CD4-positive, alpha-beta T cell treated with Interleukin-2 at 100 ng/mL for 4 hours (primary cell): ENCODE measurements at regions not wholly inside any gene's neighbourhood (a gene's known extent, or its start where the extent isn't known, plus 50 kb on each side); places are given as distances from the start of the nearest gene placed in this dataset.
"Not testable (repeated sequence)": the region's sequence is repeated elsewhere in the genome, so short reads cannot be mapped to it uniquely, and the experiment has no call there.

Experiments
- DNase-seq: peaks from one replicate; pipeline ENCODE4 v3.0.0-alpha.2; 2020; ENCODE audit warnings: low spot score

GRCh38 chr13:83730674-83731073, 151.6 kb downstream of the SLITRK1 start:
- DNase-seq = no peak

- DNase-seq = no peak
Observed at GRCh38 chr13:83722443-83722842, 159.8 kb downstream of the SLITRK1 start.

GRCh38 chr13:83716121-83716520, 166.2 kb downstream of the SLITRK1 start:
- DNase-seq = no peak

DNA sequence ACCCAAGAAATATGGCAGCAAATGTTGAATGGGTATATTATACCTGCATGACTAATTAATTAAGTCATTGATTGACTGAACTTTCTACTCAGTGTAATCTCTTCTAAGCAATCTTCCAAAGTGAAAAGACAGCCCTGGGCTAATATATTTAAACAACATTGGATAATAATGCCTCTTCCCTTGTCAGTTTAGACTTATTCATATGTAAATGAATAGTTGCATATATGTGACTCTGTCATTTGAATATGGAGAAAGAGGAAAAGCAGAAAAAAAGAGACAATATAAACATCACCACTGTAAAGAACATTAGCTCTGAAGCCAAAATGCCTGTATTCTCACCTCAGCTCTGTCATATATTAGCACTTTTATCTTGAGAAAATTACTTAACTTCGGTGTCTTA, 168.0 kb downstream of the SLITRK1 start:
- DNase-seq = no peak

DNA sequence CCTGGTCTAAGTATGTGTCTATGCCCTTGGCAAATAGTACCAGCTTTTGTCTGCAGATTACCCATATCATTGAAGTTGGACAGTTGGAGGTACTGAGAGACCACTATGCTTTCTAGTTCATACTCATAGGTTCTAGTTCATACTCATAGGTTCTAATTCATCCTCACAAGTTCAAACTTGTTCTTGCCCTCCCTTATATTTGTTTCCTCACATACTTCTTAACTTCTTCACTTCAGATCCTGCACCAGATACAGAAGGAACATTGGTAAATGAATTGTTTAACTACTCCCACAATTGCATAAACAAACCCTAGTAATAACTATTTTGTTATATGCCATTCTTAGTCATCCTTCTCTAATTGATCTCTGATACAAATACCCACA, 172.2 kb downstream of the SLITRK1 start:
- DNase-seq = no peak

DNA sequence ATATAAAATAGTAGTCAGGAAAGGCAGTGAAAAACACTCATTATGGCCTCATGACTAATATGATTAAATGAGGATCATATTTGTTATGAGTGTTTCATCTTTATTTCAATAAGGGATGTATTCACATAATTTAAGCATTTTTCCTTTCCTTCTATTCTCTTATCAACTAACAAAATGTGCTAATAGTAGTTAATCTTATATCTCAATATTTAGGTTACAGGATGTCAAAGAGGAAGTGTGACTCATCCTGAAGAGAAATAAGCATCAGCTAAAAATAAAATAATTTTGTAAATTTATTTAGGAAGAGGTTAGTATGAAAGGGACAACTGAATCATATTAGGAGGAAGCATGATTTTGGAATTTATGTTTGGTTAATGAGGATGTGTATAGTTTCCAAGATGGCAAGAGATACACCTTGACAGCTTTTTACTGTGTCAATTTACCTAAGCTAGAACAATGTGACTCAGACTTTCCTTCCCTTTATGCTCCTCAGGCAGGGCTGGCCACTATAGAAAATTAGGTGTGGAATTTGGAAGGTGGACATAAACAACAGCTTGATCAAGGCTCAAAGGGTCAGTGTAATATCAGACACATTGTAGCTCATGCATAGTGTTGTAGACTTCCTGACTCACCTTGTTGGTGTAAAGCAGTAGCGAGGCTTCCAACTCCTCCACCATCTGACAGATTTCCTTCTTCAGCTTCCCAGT, 172.7 kb downstream of the SLITRK1 start:
- DNase-seq = no peak

DNA sequence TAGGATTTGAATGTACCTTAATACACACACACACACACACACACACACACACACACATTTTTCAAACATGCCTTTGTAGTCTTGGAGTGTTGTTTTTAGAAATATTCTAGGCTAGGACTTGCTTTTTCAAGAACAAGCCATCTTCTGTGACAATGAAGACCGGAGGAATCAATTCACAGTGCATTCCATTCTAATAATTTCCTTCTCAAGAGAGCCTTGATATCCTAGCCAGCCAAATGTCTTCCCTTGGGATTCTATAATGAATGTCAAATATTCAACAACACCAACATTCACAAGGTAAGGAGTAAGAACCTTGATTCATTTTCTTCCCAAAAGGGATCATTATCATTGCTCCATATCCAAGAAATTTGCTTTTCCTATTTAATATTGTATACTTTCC, 180.3 kb downstream of the SLITRK1 start:
- no peak for DNase-seq

DNA sequence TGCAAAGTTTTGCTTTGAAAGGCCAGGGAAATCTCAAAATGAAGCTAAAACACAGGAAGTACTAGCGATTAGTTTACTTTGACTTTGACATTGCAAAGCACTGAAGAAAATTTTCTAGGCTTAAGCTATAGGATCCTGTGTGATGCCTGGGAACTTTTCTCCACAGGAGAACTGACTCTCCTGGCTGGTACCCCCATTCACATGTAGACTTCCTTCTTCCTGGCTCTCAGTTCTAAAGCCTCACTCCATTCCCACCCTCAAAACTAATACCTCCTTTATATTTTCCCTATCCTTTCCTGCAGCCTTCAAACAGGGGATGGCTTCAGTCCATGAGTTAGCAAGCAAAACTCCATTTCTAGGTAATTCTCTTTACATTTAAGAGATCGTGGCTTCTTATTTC, 189.5 kb downstream of the SLITRK1 start:
- no peak for DNase-seq

DNA sequence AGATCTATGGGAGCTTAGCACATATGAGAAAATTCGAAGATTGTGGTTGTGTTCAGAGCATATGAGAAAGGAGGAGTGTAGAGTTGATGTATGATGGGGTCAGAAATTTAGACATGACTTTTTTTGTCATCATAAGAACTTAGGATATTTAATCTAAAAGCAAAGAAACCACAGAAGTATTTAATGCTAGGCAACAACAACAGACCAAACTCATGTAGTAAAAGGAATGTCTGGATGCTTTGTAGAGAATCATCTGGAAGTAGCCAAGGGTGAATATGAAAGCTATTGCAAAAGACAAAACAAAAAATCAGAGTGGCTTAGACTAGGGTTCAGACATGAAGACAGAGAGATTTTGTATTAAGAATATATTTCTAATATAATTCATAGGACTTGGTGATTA, 190.3 kb downstream of the SLITRK1 start:
- DNase-seq = no peak

- no peak for DNase-seq
Observed at GRCh38 chr13:83681547-83681946, 200.7 kb downstream of the SLITRK1 start.

GRCh38 chr13:83677985-83678384, 204.3 kb downstream of the SLITRK1 start:
- DNase-seq = no peak

DNA sequence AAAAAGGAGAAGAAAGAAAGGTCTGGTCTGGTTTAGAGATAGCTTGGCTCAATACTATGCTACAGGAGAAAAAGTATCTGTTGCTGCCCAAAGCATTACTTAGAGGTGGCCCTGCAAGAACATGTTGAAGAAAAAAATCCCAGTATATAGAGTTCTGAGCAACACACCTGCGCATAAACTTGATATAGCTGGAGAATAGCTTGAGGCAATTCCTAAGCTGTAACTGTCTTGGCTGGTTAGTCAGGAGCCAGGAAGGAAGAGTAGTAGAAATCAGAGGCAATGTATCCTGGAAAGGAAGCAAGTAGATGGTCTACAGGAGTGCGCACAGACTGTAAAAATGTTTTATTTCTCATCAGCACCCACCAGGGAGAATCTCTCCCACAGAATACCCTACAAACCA, 209.7 kb downstream of the SLITRK1 start:
- DNase-seq = no peak

- DNase-seq = no peak
Observed at GRCh38 chr13:83667606-83668005, 214.7 kb downstream of the SLITRK1 start.

DNA sequence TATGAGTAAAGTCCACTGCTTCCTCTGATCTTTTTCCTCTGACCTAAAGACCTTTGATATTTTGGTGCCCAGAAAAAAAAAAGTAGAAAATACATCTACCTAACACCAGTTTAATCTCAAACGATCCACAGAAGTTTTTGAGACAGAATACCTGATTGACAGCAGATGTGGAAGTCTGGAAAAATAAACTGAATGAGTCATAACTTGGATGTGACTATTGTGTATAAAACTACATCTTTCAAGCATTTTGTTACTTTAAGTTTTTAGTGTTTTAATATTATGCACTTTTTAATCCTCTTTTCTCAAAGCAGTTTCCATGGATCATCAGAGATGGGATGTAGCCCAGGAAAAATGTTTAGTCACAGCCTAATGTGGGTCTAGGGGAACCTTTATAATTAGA, 216.1 kb downstream of the SLITRK1 start:
- DNase-seq = no peak

- DNase-seq = no peak
Observed at GRCh38 chr13:83657281-83657680, 225.0 kb downstream of the SLITRK1 start.

- DNase-seq = not testable (repeated sequence)
Observed at GRCh38 chr13:83642617-83643016, 239.7 kb downstream of the SLITRK1 start.

DNA sequence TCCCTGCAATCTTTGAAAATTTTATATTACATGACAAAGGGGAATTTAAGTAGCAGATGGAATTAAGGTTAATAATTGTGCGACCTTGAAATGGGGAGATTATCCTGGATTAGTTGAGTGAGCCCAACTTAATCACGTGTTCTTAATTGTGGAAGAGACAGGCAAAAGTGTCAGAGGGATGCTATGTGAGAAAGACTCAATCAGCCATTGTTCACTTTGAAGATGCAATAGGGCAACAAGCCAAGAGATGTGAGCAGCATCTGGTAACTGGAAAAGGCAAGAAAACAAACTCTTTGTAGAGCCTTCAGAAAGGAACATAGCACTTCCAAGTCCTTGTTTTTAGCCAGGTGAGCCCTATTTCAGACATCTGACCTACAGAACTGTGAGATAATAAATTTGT, 247.7 kb downstream of the SLITRK1 start:
- DNase-seq = no peak

DNA sequence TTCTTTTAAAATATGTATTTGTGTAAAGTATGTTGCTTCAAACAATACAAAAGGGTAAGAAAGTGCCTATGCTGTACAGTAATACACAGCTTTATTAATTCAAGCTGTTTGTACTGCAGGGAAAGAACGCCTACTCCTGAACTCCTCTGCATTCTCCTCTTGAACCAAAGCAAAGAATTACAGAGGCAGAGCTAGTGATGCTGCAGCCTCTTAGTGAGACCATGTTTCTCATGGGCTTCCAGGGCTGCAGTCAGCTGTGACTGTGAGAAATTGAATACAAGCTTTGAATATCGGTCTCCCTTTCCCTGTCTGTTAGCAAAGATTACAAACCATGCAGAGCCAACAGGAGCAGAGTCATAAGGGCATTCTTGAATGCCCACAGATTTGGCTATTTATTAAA, 248.5 kb downstream of the SLITRK1 start:
- no peak for DNase-seq

GRCh38 chr13:83622422-83622784, 259.9 kb downstream of the SLITRK1 start:
- no peak for DNase-seq

DNA sequence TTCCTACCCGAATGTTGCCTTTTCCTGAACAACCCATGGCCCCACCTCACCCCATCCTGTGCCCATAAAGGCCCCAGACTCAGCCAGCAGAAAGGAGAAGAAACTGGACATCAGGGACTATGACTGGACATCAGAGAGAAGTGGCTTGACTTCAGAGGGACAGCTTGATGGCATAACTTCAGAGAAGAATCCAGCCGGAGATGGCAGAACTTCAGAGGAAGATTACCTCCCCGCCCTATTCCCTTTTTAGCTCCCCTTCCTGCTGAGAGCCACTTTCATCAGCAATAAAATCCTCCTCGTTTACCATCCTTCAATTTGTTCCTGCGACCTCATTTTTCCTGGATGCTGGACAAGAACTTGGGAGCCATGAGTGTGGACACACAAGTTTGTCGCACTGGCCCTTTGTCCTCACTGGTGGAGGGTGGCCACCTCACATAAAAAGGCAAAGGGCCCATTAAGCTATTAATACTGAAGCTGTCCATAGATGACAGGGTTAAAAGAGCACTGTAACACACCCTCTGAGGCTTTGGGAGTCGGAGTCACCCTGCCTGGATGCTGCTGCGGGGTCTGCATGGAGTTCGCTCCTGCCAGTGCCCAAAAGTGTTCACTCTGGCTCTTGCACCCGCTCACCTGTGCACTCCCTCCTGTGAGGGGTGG, 260.4 kb downstream of the SLITRK1 start:
- DNase-seq = no peak

DNA sequence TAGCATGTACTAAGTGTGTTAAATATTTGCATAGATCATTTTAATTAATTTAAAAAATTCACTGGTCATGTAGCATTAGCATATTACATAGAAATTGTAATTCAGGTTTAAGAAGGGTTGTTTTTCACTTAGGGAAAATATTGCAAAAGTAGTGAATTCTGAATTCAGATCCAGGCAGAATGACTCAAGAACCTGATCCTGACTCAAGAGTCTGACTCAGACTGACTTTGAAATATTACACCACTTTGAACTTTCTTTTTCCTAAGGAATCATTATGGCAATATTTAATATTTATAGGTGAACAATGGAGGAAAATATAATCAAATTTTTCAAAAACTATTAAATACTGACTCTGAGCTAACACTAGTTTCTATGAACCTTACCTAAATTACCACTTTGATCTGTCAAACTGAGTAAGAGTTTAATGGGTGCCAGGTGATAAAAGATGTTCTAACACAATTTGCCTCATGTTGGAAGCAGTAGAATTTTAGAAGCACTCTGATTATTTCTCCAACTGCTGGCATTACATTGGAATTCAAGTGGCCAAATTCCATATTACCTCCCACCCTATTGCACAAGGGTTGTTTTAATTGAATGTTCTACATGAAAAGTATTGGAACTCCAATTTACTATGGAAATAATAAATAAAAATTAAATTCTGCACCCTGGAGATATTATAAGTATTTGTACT, 261.6 kb downstream of the SLITRK1 start:
- no peak for DNase-seq

DNA sequence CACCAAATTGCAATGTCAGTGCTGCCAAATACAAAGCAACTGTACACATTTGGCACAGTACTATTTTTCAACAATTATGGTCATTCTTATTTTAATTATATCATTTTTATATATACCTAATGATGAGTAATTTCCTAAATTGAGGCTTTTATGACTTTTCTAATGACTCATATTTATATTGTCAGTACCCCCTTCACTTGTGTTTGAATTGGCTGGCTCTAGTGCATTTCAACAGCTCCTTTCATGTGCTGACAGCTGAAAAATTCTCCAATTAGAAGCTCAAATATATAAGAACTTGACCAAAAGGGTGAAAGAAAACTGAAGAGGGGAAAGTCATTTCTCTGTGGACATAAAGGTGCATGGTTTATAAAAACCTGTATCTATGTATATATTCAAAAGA, 263.3 kb downstream of the SLITRK1 start:
- no peak for DNase-seq

GRCh38 chr13:83613524-83613923, 268.8 kb downstream of the SLITRK1 start:
- no peak for DNase-seq

DNA sequence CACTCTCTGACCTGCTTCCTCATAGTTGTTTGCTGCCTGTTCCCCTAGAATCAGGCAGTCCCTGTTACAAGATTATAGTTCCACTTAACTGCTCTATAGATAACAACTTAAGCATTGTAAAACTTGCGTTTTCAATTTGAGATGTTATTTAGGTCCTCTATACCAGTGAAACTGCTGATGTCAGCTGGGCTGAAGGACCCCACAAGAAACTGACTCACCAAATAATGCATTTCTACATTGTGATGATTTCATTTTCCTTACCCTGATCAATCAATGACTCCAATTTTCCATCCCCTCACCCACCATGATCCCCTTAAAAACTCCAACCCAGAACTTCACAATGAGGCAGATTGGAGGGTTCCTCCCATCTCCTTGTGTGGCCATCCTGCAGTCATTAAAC, 280.7 kb downstream of the SLITRK1 start:
- DNase-seq = no peak
